ENCODE measurements at regions not wholly inside any gene's neighbourhood (a gene's known extent, or its start where the extent isn't known, plus 50 kb on each side); places are given as distances from the start of the nearest gene placed in this dataset.

GRCh38 chr3:180092889-180093288 lies 56.2 kb upstream of the PEX5L start:
- DNase-seq (ENCODE audit: low read depth) = no peak
- H3K4me3 ChIP-seq (ENCODE audit: control insufficient read depth, low read depth, low read length) = no peak overlapping the region
- TF ChIP-seq CTCF (IDR thresholded peaks at IDR 0.05; ENCODE audit: control insufficient read depth, insufficient read depth, low read depth, low read length, missing control alignments) = no peak

- DNase-seq (ENCODE audit: low read depth) = no peak
- no peak overlapping the region for H3K4me3 ChIP-seq (ENCODE audit: control insufficient read depth, low read depth, low read length)
- no peak for TF ChIP-seq CTCF (IDR thresholded peaks at IDR 0.05; ENCODE audit: control insufficient read depth, insufficient read depth, low read depth, low read length, missing control alignments)
These were observed 56.8 kb upstream of the PEX5L start for GRCh38 chr3:180093535-180093934.

GRCh38 chr3:180097626-180098025 lies 60.9 kb upstream of the PEX5L start:
- H3K4me3 ChIP-seq (ENCODE audit: control insufficient read depth, low read depth, low read length) = no peak overlapping the region
- no peak for DNase-seq (ENCODE audit: low read depth)
- no peak for TF ChIP-seq CTCF (IDR thresholded peaks at IDR 0.05; ENCODE audit: control insufficient read depth, insufficient read depth, low read depth, low read length, missing control alignments)

GRCh38 chr3:180102134-180102533 lies 65.4 kb upstream of the PEX5L start:
- no peak overlapping the region for H3K4me3 ChIP-seq (ENCODE audit: control insufficient read depth, low read depth, low read length)
- no peak for DNase-seq (ENCODE audit: low read depth)
- no peak for TF ChIP-seq CTCF (IDR thresholded peaks at IDR 0.05; ENCODE audit: control insufficient read depth, insufficient read depth, low read depth, low read length, missing control alignments)

- DNase-seq (ENCODE audit: low read depth) = no peak
- no peak for TF ChIP-seq CTCF (IDR thresholded peaks at IDR 0.05; ENCODE audit: control insufficient read depth, insufficient read depth, low read depth, low read length, missing control alignments)
- no peak overlapping the region for H3K4me3 ChIP-seq (ENCODE audit: control insufficient read depth, low read depth, low read length)
These were observed 65.9 kb upstream of the PEX5L start for GRCh38 chr3:180102604-180103003.

- DNase-seq (ENCODE audit: low read depth) = no peak
- no peak for TF ChIP-seq CTCF (IDR thresholded peaks at IDR 0.05; ENCODE audit: control insufficient read depth, insufficient read depth, low read depth, low read length, missing control alignments)
- H3K4me3 ChIP-seq (ENCODE audit: control insufficient read depth, low read depth, low read length) = no peak overlapping the region
These were observed 79.5 kb upstream of the PEX5L start for GRCh38 chr3:180116203-180116602.

GRCh38 chr3:180116658-180117057 lies 79.9 kb upstream of the PEX5L start:
- no peak for DNase-seq (ENCODE audit: low read depth)
- no peak for TF ChIP-seq CTCF (IDR thresholded peaks at IDR 0.05; ENCODE audit: control insufficient read depth, insufficient read depth, low read depth, low read length, missing control alignments)
- no peak overlapping the region for H3K4me3 ChIP-seq (ENCODE audit: control insufficient read depth, low read depth, low read length)
